NCI-H226 (cell line): ENCODE measurements at regions not wholly inside any gene's neighbourhood (a gene's known extent, or its start where the extent isn't known, plus 50 kb on each side); places are given as distances from the start of the nearest gene placed in this dataset.

Source experiments
- DNase-seq: peaks from one replicate; pipeline ENCODE4 v3.0.0-alpha.2; 2015

- no peak for DNase-seq
Observed at GRCh38 chr2:16615687-16616615, 49.7 kb downstream of the CYRIA start.

- no peak for DNase-seq
Observed at GRCh38 chr2:16615246-16615645, 50.4 kb downstream of the CYRIA start.

GRCh38 chr2:16614314-16614860 lies 51.2 kb downstream of the CYRIA start:
- DNase-seq = no peak

- no peak for DNase-seq
Observed at GRCh38 chr2:16613539-16614011, 52.1 kb downstream of the CYRIA start.

GRCh38 chr2:16612490-16612889 lies 53.1 kb downstream of the CYRIA start:
- DNase-seq = no peak

GRCh38 chr2:16609786-16610185 lies 55.8 kb downstream of the CYRIA start:
- DNase-seq = no peak

- peak; percentile 69 for DNase-seq
Observed at GRCh38 chr2:16608661-16609643, 56.7 kb downstream of the CYRIA start.

GRCh38 chr2:16607301-16607700 lies 58.3 kb downstream of the CYRIA start:
- no peak for DNase-seq

GRCh38 chr2:16604236-16604635 lies 61.4 kb downstream of the CYRIA start:
- no peak for DNase-seq

GRCh38 chr2:16591370-16591933 lies 74.2 kb downstream of the CYRIA start:
- no peak for DNase-seq

GRCh38 chr2:16589465-16589864 lies 76.2 kb downstream of the CYRIA start:
- DNase-seq = no peak

- no peak for DNase-seq
Observed at GRCh38 chr2:16588565-16588964, 77.1 kb downstream of the CYRIA start.

GRCh38 chr2:16587601-16588000 lies 78.0 kb downstream of the CYRIA start:
- DNase-seq = no peak

GRCh38 chr2:16584824-16585540 lies 80.7 kb downstream of the CYRIA start:
- DNase-seq = no peak

- DNase-seq = no peak
Observed at GRCh38 chr2:16584084-16584483, 81.5 kb downstream of the CYRIA start.

GRCh38 chr2:16581241-16581640 lies 84.4 kb downstream of the CYRIA start:
- no peak for DNase-seq

GRCh38 chr2:16578081-16578480 lies 87.6 kb downstream of the CYRIA start:
- no peak for DNase-seq

GRCh38 chr2:16570516-16570915 lies 95.1 kb downstream of the CYRIA start:
- no peak for DNase-seq

GRCh38 chr2:16568998-16569784 lies 96.4 kb downstream of the CYRIA start:
- DNase-seq = no peak

- DNase-seq = no peak
Observed at GRCh38 chr2:16566701-16567100, 98.9 kb downstream of the CYRIA start.

- DNase-seq = no peak
Observed at GRCh38 chr2:16565481-16565880, 100.2 kb downstream of the CYRIA start.
